Lung (tissue), 11 donors: ENCODE measurements at regions not wholly inside any gene's neighbourhood (a gene's known extent, or its start where the extent isn't known, plus 50 kb on each side); places are given as distances from the start of the nearest gene placed in this dataset.

ENCODE experiments used
- ATAC-seq: fragments of 200-7000 bp; cut with Tn5 transposase; one replicate; pipeline ENCODE4 v1.9.1; 2020; ENCODE audit warnings: moderate number of reproducible peaks; ENCODE audit not compliant: insufficient read depth, low FRiP score
- DNase-seq, 3 donors: peaks; one replicate each; pipeline ENCODE4 v3.0.0-alpha.2; 2013 to 2017
- H3K27ac ChIP-seq, 2 donors: one replicate each; pipeline ENCODE4 v1.5.1; 2013; ENCODE audit warnings: mild to moderate bottlenecking in 2 of 2, moderate library complexity in 2 of 2, control low read depth in 1 of 2, inconsistent platforms in 1 of 2, low read depth in 1 of 2, low read length in 1 of 2
- H3K27me3 ChIP-seq, 3 donors: one replicate each; pipeline ENCODE4 v1.5.1; 2013; ENCODE audit warnings: low read length in 2 of 3; ENCODE audit not compliant: control insufficient read depth in 3 of 3, insufficient read depth in 3 of 3
- H3K36me3 ChIP-seq, 4 donors: one replicate each; pipeline ENCODE4 v1.5.1; 2013; ENCODE audit warnings: low read length in 4 of 4, mild to moderate bottlenecking in 1 of 4, moderate library complexity in 1 of 4; ENCODE audit not compliant: control insufficient read depth in 4 of 4, insufficient read depth in 4 of 4
- H3K4me1 ChIP-seq, 5 donors: one replicate each; pipeline ENCODE4 v1.5.1; 2013; ENCODE audit warnings: low read length in 5 of 5, mild to moderate bottlenecking in 2 of 5, moderate library complexity in 1 of 5; ENCODE audit not compliant: control insufficient read depth in 5 of 5, insufficient read depth in 5 of 5
- H3K4me3 ChIP-seq: one replicate; pipeline ENCODE4 v1.5.1; 2013; ENCODE audit warnings: mild to moderate bottlenecking, control low read depth, moderate library complexity
- H3K9ac ChIP-seq, 2 donors: one replicate each; pipeline ENCODE4 v1.5.1; 2013; ENCODE audit warnings: low read length in 2 of 2, control low read depth in 1 of 2; ENCODE audit not compliant: insufficient read depth in 1 of 2
- H3K9me3 ChIP-seq, 4 donors: one replicate each; pipeline ENCODE4 v1.5.1; 2013; ENCODE audit warnings: low read length in 3 of 4, mild to moderate bottlenecking in 1 of 4, moderate library complexity in 1 of 4; ENCODE audit not compliant: control insufficient read depth in 4 of 4, insufficient read depth in 3 of 4
- WGBS, 2 donors: extraction: QIAGEN DNeasy Blood & Tissue Kit; methylation state at CpG; one replicate each; pipeline ENCODE4 v1.1.7; 2013; 5-methylcytosine and 5-hydroxymethylcytosine counted together
- TF ChIP-seq, protein P1 (sequence below): IDR thresholded peaks from 2 replicates; pipeline ENCODE4 v1.5.1; 2012; ENCODE audit warnings: mild to moderate bottlenecking; ENCODE audit errors: control extremely low read depth, extremely low read depth
- donor health status: control.
- donor health status: control.
- donor health status: Bipolar disorder and iron deficiency.
- donor health status: healthy.
- donor health status: DM: yes; HTN: yes; CAD: no.

DNA sequence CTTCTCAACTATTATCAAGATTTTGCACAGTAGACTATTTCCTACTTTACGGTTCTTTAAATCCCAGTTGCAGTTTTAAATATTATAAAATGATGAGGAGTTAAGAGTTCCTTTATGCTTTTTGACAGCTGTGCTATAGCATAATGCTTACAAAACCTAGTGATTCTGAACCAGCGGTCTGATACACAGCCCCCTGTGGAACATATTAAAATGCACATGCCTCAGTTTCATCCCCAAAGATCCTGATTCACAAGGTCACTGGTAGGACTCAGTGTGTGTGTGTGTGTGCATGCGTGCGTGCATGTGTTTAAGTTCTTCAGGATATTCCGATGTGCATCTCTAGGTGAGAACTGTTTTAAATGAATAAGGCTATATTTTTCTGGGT lies 330.1 kb upstream of the TPM1 start:
- DNase-seq, result no peak
- Histone ChIP-seq H3K9me3 (no peaks in the 10 kb centered on the region), H3K27me3 (no peaks in the 10 kb centered on the region), H3K4me3 (no peak overlapping the region), H3K36me3 (peaks cover 0 to 27% (median 11%) of the 10 kb centered on the region in 4 donors), H3K4me1 (peaks cover 0 to 2% (median 0%) of the 10 kb centered on the region in 5 donors), H3K27ac (no peak overlapping the region), H3K9ac (no peak overlapping the region)
- ATAC-seq, result no peak
- 78 to 86% methylated on average over 5 of the region's 5 CpGs for WGBS, 2 donors
- TF ChIP-seq, protein P1, sequence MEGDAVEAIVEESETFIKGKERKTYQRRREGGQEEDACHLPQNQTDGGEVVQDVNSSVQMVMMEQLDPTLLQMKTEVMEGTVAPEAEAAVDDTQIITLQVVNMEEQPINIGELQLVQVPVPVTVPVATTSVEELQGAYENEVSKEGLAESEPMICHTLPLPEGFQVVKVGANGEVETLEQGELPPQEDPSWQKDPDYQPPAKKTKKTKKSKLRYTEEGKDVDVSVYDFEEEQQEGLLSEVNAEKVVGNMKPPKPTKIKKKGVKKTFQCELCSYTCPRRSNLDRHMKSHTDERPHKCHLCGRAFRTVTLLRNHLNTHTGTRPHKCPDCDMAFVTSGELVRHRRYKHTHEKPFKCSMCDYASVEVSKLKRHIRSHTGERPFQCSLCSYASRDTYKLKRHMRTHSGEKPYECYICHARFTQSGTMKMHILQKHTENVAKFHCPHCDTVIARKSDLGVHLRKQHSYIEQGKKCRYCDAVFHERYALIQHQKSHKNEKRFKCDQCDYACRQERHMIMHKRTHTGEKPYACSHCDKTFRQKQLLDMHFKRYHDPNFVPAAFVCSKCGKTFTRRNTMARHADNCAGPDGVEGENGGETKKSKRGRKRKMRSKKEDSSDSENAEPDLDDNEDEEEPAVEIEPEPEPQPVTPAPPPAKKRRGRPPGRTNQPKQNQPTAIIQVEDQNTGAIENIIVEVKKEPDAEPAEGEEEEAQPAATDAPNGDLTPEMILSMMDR, result no peak

DNA sequence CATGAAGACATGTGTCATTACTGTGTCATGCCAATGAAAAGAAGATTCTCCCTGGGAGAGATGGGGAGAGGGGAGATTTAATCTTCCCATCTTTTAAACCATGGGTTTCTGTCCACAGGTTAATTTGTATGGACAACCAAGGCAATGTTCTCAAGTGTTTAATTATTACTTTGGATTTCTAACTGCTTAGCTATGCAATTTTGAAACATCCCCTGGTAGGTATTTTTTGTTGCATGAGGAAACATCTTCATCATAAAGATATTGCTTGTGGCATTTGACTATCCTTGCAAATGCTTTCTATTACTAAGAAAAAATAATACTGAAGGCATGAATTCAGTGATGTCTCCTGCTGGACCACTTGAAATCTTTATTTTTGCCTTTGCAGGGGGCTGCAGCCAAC lies 326.6 kb upstream of the TPM1 start:
- Histone ChIP-seq H3K9ac (no peak overlapping the region), H3K36me3 (peaks cover 2 to 34% (median 15%) of the 10 kb centered on the region in 4 donors), H3K27me3 (no peaks in the 10 kb centered on the region), H3K4me1 (no peaks in the 10 kb centered on the region), H3K4me3 (no peak overlapping the region), H3K9me3 (no peaks in the 10 kb centered on the region), H3K27ac (no peak overlapping the region)
- TF ChIP-seq, protein P1, result no peak
- no peak for ATAC-seq
- DNase-seq, result no peak

DNA sequence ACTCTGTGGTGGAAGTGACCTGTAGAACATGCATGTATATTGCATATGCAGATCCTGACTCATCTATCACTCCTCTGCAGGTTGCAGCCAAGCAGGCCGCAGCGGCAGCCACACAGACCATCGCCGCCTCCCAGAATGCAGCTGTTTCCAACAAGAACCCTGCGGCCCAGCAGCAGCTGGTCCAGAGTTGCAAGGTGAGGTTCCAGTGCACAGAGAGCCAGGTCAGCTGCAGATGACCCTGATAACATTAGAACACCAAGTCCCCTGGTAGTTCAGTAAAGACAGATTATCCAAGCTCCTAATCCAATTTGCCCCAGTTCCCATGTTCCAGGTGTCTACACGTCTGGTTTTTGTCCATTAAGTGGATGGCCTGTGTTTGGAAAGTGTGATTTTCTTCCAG lies 325.1 kb upstream of the TPM1 start:
- H3K4me1 ChIP-seq, result no peaks in the 10 kb centered on the region
- no peaks in the 10 kb centered on the region for H3K27me3 ChIP-seq
- peaks cover 2 to 31% (median 10%) of the 10 kb centered on the region in 4 donors for H3K36me3 ChIP-seq
- no peak overlapping the region for H3K9ac ChIP-seq
- no peak overlapping the region for H3K4me3 ChIP-seq
- no peak overlapping the region for H3K27ac ChIP-seq
- 95 to 96% methylated on average over 6 of the region's 6 CpGs for WGBS, 2 donors
- TF ChIP-seq, protein P1, result no peak
- H3K9me3 ChIP-seq, result no peaks in the 10 kb centered on the region
- no peak for ATAC-seq
- no peak for DNase-seq

DNA sequence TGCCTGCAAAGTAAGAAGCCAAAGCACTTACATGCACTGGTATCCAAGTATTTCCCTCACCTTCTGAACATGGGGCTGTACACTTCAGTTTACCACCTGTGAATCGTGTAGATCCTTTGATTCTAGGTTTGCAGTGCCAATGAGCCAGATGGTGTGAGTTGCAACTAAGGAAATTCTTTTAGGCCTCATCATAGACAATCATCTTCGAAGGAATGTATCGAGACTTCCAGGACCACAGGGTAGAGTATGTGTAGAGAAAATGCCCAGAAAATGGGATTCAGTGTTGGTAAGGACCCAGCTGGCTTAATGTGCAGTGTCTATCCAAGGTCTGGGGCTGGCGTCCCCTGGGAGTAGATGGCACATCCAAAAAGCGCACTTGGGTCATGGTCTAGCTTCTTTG lies 323.2 kb upstream of the TPM1 start:
- Histone ChIP-seq H3K4me3 (no peak overlapping the region), H3K36me3 (peaks cover 2 to 32% (median 9%) of the 10 kb centered on the region in 4 donors), H3K27ac (no peak overlapping the region), H3K9ac (no peak overlapping the region), H3K27me3 (no peaks in the 10 kb centered on the region), H3K9me3 (no peaks in the 10 kb centered on the region), H3K4me1 (no peaks in the 10 kb centered on the region)
- no peak for DNase-seq
- WGBS, 2 donors, result 94 to 96% methylated on average over 5 of the region's 5 CpGs
- TF ChIP-seq, protein P1, result no peak
- no peak for ATAC-seq
